ENCODE measurements at regions not wholly inside any gene's neighbourhood (a gene's known extent, or its start where the extent isn't known, plus 50 kb on each side); places are given as distances from the start of the nearest gene placed in this dataset.

DNA sequence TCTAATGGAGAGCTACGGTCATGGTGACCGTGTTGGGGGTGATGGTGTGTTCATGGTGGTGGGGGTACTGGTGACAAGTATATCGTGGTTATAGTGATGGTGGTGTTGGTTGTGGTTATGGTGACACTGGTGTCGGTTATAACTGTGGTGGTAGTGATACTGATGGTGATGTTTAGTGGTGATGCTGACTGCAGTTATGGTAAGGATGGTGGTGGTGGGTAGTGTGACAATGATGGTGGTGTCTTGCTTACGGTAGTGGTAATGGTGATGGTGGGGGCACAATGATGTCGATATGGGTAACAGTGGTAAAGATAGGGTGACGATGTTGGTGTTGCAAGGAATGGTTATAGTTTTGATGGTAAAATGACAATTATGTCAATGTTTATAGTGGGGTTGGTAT, 98.9 kb upstream of the SLC2A1 start:
- TF ChIP-seq, protein P1, sequence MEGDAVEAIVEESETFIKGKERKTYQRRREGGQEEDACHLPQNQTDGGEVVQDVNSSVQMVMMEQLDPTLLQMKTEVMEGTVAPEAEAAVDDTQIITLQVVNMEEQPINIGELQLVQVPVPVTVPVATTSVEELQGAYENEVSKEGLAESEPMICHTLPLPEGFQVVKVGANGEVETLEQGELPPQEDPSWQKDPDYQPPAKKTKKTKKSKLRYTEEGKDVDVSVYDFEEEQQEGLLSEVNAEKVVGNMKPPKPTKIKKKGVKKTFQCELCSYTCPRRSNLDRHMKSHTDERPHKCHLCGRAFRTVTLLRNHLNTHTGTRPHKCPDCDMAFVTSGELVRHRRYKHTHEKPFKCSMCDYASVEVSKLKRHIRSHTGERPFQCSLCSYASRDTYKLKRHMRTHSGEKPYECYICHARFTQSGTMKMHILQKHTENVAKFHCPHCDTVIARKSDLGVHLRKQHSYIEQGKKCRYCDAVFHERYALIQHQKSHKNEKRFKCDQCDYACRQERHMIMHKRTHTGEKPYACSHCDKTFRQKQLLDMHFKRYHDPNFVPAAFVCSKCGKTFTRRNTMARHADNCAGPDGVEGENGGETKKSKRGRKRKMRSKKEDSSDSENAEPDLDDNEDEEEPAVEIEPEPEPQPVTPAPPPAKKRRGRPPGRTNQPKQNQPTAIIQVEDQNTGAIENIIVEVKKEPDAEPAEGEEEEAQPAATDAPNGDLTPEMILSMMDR (IDR thresholded peaks at IDR 0.05; ENCODE audit: poor library complexity): no peak
- TF ChIP-seq EZH2 (IDR thresholded peaks at IDR 0.05; ENCODE audit: borderline replicate concordance): no peak
